OCI-LY7 (cell line): ENCODE measurements at regions not wholly inside any gene's neighbourhood (a gene's known extent, or its start where the extent isn't known, plus 50 kb on each side); places are given as distances from the start of the nearest gene placed in this dataset.

Experiments used
- BruUV-seq: library from RNA; stranded (reverse); fragments of 400-500 nt; replicated peaks from 2 replicates; lab custom pipeline; 2021; lab: Mats Ljungman, UMichigan
- CTCF ChIA-PET: fragments of 300-600 bp; sonication (Branson Sonifier 250); formaldehyde crosslinking; loops from one replicate; lab custom pipeline; 2022; ENCODE audit warnings: antibody characterized with exemption; ENCODE audit not compliant: unreplicated experiment; lab: Charles Lee
- POLR2A ChIA-PET: fragments of 300-600 bp; sonication (Branson Sonifier 250); formaldehyde crosslinking; loops from one replicate; lab custom pipeline; 2022; ENCODE audit warnings: antibody characterized with exemption; lab: Charles Lee
- DNase-seq: peaks from one replicate; pipeline ENCODE4 v3.0.0-alpha.2; 2015; ENCODE audit warnings: low spot score
- H2AFZ ChIP-seq: fragments of 200-600 bp; sonication (generic), shearing (Covaris generic); 2 replicates; pipeline ENCODE4 v1.6.1; 2014; ENCODE audit warnings: mild to moderate bottlenecking, antibody characterized with exemption, low read length, moderate library complexity
- H3K27ac ChIP-seq: fragments of 200-600 bp; sonication (generic); 2 replicates; pipeline ENCODE4 v1.5.1; 2014; ENCODE audit warnings: mixed run types, low read depth, mild to moderate bottlenecking, moderate library complexity, low read length, inconsistent platforms; ENCODE audit not compliant: poor library complexity, severe bottlenecking
- H3K36me3 ChIP-seq: fragments of 200-600 bp; sonication (generic); 2 replicates; pipeline ENCODE4 v1.6.1; 2014; ENCODE audit warnings: mild to moderate bottlenecking, antibody characterized with exemption, low read length, moderate library complexity, mixed read lengths; ENCODE audit not compliant: insufficient read depth
- H3K4me1 ChIP-seq: fragments of 200-600 bp; sonication (generic); 2 replicates; pipeline ENCODE4 v1.5.1; 2014; ENCODE audit warnings: mild to moderate bottlenecking, low read length; ENCODE audit not compliant: insufficient read depth, poor library complexity, severe bottlenecking
- H3K4me2 ChIP-seq: fragments of 200-600 bp; sonication (generic); 2 replicates; pipeline ENCODE4 v1.6.1; 2014; ENCODE audit warnings: mild to moderate bottlenecking, low read length
- H3K4me3 ChIP-seq: fragments of 200-600 bp; sonication (generic); 2 replicates; pipeline ENCODE4 v1.5.1; 2014; ENCODE audit warnings: mild to moderate bottlenecking, low read depth, low read length; ENCODE audit not compliant: poor library complexity, severe bottlenecking
- H3K79me2 ChIP-seq: fragments of 200-600 bp; sonication (generic); 2 replicates; pipeline ENCODE4 v1.6.1; 2016; ENCODE audit warnings: low read depth, mild to moderate bottlenecking, low read length, moderate library complexity, mixed read lengths; ENCODE audit not compliant: insufficient read depth
- H3K9me2 ChIP-seq: fragments of 200-600 bp; sonication (generic); 2 replicates; pipeline ENCODE4 v1.6.1; 2016; ENCODE audit warnings: mild to moderate bottlenecking, low read length, mixed read lengths; ENCODE audit not compliant: insufficient read depth
- H3K9me3 ChIP-seq: fragments of 200-600 bp; sonication (generic); 2 replicates; pipeline ENCODE4 v1.6.1; 2014; ENCODE audit warnings: mild to moderate bottlenecking, mixed run types, low read length, mixed read lengths
- H4K20me1 ChIP-seq: fragments of 200-600 bp; sonication (generic); 2 replicates; pipeline ENCODE4 v1.6.1; 2014; ENCODE audit warnings: mild to moderate bottlenecking, antibody characterized with exemption, low read length, moderate library complexity, mixed read lengths; ENCODE audit not compliant: insufficient read depth
- EZH2phosphoT487 ChIP-seq: fragments of 200-600 bp; sonication (generic); IDR thresholded peaks from 2 replicates; pipeline ENCODE4 v1.6.1; 2018; ENCODE audit warnings: low read depth, borderline replicate concordance, mild to moderate bottlenecking, mixed run types, antibody characterized with exemption, low read length, moderate library complexity, mixed read lengths
- intact Hi-C: fragments of 100-400 bp; cut with micrococcal nuclease; formaldehyde crosslinking; loops from one replicate; pipeline ENCODE4 v1.10.0; 2022; ENCODE audit not compliant: unreplicated experiment
- TF ChIP-seq, protein P1 (sequence below): fragments of 200-600 bp; sonication (generic); conservative IDR thresholded peaks from 2 replicates; pipeline ENCODE4 v1.5.1; 2014; ENCODE audit warnings: mild to moderate bottlenecking, antibody characterized with exemption, low read length, moderate library complexity, mixed read lengths

DNA sequence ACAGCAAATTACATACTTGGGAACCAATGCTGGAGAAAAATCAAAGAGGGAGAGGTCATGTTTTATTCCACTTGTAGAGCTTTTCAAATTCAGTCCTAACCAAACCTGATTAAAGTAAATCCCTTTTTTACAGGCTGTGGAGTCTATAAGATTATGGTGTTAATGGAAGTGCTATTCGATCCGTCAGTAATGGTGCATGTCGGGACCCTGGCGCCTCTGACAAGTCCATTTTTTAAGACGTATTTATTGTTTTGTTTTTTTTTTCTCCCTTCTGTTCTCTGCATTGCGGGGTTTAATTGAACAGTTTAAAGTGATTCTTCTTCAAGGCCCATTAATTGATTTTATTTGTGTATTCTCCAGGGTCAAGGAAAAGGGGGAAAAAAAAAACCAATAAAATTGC lies 725.9 kb downstream of the TUSC7 start:
- ChIA-PET CTCF (no interaction called here), POLR2A (interaction anchor here (1.0 kb wide), 1 partner anchor 13 kb away, joined by 3 read pairs; no protein-coding TSS in a partner anchor)

GRCh38 chr3:117439812-117440211 lies 730.2 kb downstream of the TUSC7 start:
- H3K9me2 ChIP-seq = no peaks in the 10 kb centered on the region
- BruUV-seq = no TSS peak
- H4K20me1 ChIP-seq = no peaks in the 10 kb centered on the region
- no peaks in the 10 kb centered on the region for H3K79me2 ChIP-seq
- no peak overlapping the region for H2AFZ ChIP-seq
- no peak overlapping the region for H3K4me3 ChIP-seq
- no peaks in the 10 kb centered on the region for H3K9me3 ChIP-seq
- TF ChIP-seq, protein P1, sequence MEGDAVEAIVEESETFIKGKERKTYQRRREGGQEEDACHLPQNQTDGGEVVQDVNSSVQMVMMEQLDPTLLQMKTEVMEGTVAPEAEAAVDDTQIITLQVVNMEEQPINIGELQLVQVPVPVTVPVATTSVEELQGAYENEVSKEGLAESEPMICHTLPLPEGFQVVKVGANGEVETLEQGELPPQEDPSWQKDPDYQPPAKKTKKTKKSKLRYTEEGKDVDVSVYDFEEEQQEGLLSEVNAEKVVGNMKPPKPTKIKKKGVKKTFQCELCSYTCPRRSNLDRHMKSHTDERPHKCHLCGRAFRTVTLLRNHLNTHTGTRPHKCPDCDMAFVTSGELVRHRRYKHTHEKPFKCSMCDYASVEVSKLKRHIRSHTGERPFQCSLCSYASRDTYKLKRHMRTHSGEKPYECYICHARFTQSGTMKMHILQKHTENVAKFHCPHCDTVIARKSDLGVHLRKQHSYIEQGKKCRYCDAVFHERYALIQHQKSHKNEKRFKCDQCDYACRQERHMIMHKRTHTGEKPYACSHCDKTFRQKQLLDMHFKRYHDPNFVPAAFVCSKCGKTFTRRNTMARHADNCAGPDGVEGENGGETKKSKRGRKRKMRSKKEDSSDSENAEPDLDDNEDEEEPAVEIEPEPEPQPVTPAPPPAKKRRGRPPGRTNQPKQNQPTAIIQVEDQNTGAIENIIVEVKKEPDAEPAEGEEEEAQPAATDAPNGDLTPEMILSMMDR = no peak; the same call in 1 of the 2 replicates
- no peak for TF ChIP-seq EZH2phosphoT487
- DNase-seq = no peak
- ChIA-PET POLR2A (interaction anchor here (0.6 kb wide), 1 partner anchor 760 kb away, joined by 3 read pairs; no protein-coding TSS in a partner anchor), CTCF (no interaction called here)
- no peaks in the 10 kb centered on the region for H3K4me1 ChIP-seq
- no peak overlapping the region for H3K4me2 ChIP-seq
- H3K36me3 ChIP-seq = no peaks in the 10 kb centered on the region
- intact Hi-C loops = no loop called here
- H3K27ac ChIP-seq = no peak overlapping the region

More for the DNA sequence above, 725.9 kb downstream of the TUSC7 start:
- BruUV-seq = no TSS peak
- Histone ChIP-seq H2AFZ (no peak overlapping the region), H3K4me2 (no peak overlapping the region), H3K79me2 (no peaks in the 10 kb centered on the region), H3K4me1 (no peaks in the 10 kb centered on the region), H3K4me3 (no peak overlapping the region), H3K9me2 (no peaks in the 10 kb centered on the region), H3K36me3 (no peaks in the 10 kb centered on the region), H3K9me3 (no peaks in the 10 kb centered on the region), H4K20me1 (no peaks in the 10 kb centered on the region), H3K27ac (no peak overlapping the region)
- DNase-seq = no peak
- intact Hi-C loops = no loop called here
- TF ChIP-seq, protein P1 = no peak
- TF ChIP-seq EZH2phosphoT487 = no peak

- Histone ChIP-seq H3K27ac (no peak overlapping the region), H4K20me1 (no peaks in the 10 kb centered on the region), H3K4me2 (no peak overlapping the region), H2AFZ (no peak overlapping the region), H3K4me3 (no peak overlapping the region), H3K79me2 (no peaks in the 10 kb centered on the region), H3K9me2 (no peaks in the 10 kb centered on the region), H3K9me3 (no peaks in the 10 kb centered on the region), H3K36me3 (no peaks in the 10 kb centered on the region), H3K4me1 (no peaks in the 10 kb centered on the region)
- BruUV-seq = no TSS peak
- no peak for DNase-seq
- CTCF ChIA-PET = no interaction called here
- intact Hi-C loops = no loop called here
- TF ChIP-seq, protein P1 = no peak
- TF ChIP-seq EZH2phosphoT487 = no peak
- POLR2A ChIA-PET = no interaction called here
Observed at GRCh38 chr3:117441851-117442250, 732.3 kb downstream of the TUSC7 start.
